Activated T-helper 1 cell treated with anti-CD3 and anti-CD28 coated beads, Interleukin-12 subunit alpha, Interleukin-12 subunit beta, Interleukin-2, Interleukin-4 antibody, amounts not matched to agents 30 ng/mL and 10 ng/mL and 1 ng/mL, durations not matched to agents 14 hours and 24 hours and 36 hours (primary cell): ENCODE measurements at regions not wholly inside any gene's neighbourhood (a gene's known extent, or its start where the extent isn't known, plus 50 kb on each side); places are given as distances from the start of the nearest gene placed in this dataset.

Experiments used
- DNase-seq: peaks from one replicate; pipeline ENCODE4 v3.0.0; 2021; ENCODE audit warnings: low spot score
- H3K27ac Mint-ChIP-seq: one replicate; pipeline ENCODE4 v1.8.0; 2021; ENCODE audit warnings: mild to moderate bottlenecking, mixed read lengths
- H3K27me3 Mint-ChIP-seq: one replicate; pipeline ENCODE4 v1.8.0; 2022; ENCODE audit warnings: mild to moderate bottlenecking, moderate library complexity, mixed read lengths; ENCODE audit not compliant: insufficient read depth
- H3K36me3 Mint-ChIP-seq: one replicate; pipeline ENCODE4 v1.8.0; 2021; ENCODE audit warnings: low read depth, mixed read lengths
- H3K4me1 Mint-ChIP-seq: one replicate; pipeline ENCODE4 v1.8.0; 2021; ENCODE audit warnings: low read depth, mixed read lengths
- H3K4me3 Mint-ChIP-seq: one replicate; pipeline ENCODE4 v1.8.0; 2021; ENCODE audit warnings: mild to moderate bottlenecking, moderate library complexity, mixed read lengths
- H3K9me3 Mint-ChIP-seq: one replicate; pipeline ENCODE4 v1.8.0; 2021; ENCODE audit warnings: mixed read lengths
- intact Hi-C: fragments of 100-400 bp; cut with micrococcal nuclease; formaldehyde crosslinking; loops from one replicate; pipeline ENCODE4 v1.15.1; 2024

DNA sequence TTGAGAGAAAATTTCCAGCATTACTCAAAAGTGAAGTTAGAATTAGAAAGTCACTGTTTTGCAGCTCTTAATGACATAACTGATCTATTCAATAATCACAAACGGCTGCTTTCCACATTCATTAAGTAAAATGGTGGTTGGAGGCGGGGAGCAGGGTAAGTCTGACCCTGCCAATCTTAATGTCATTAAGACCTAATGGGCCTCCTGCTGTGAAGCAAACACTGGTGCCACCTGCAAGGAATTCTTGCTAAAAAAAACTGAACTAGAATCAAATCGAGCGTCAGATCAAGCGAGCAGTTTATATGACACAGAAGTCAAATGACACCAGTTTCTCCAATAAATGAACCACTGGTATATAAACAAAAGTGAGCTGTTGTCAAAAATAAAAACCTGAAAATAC is 351.5 kb downstream of the BRD1 start:
- Mint-ChIP-seq H3K4me3 (no peak overlapping the region), H3K27me3 (no peaks in the 10 kb centered on the region), H3K4me1 (no peaks in the 10 kb centered on the region), H3K36me3 (peaks cover 6% of the 10 kb centered on the region), H3K27ac (no peak overlapping the region), H3K9me3 (peaks cover 8% of the 10 kb centered on the region)
- intact Hi-C loops, result no loop called here
- DNase-seq, result no peak

DNA sequence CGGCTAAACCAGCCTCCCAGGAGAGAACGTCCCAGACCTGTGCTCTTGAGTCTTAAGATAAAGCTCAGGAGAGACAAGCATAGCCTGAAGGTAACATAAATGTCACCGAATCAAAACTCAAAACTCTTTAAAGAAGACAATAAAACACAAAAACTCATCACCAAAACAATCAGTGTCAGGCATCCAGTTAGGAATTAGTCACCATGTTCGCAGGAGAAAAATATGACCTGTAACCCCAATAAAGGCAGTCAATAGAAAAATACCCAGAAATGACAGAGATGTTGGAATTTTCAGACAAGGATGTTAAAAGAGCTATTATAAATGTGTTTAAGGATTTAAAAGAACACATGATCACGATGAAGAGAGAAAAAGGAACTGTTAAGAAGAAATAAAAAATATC is 352.4 kb downstream of the BRD1 start:
- H3K27ac Mint-ChIP-seq, result no peak overlapping the region
- intact Hi-C loops, result no loop called here
- no peaks in the 10 kb centered on the region for H3K27me3 Mint-ChIP-seq

DNA sequence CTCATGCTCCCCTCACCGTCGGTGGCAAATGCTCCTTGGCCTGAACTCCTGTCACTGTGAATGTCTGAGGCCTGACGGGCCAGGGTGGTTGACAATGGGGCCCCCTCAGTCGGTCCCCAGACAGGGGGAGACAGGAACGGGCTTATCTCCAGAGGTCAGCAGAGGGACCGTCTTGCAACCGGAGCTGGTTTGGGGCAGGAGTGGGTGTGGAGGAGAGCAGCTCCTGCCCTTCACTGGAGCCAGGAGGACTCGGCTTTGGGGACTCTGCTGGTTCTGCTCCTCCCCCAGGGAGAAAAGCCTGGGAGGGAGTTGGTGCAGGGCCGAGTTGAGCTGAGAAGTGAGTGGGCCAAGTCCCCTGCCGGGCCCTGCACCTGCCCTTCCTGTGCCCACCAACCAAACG is 354.4 kb downstream of the BRD1 start:
- Mint-ChIP-seq H3K27ac (no peak overlapping the region), H3K27me3 (no peaks in the 10 kb centered on the region), H3K4me1 (no peaks in the 10 kb centered on the region), H3K36me3 (peaks cover 6% of the 10 kb centered on the region), H3K4me3 (no peak overlapping the region), H3K9me3 (peaks cover 8% of the 10 kb centered on the region)
- DNase-seq, result no peak
- intact Hi-C loops, result no loop called here

More for the DNA sequence above, 352.4 kb downstream of the BRD1 start:
- no peak overlapping the region for H3K4me3 Mint-ChIP-seq
- DNase-seq, result no peak
- peaks cover 8% of the 10 kb centered on the region for H3K9me3 Mint-ChIP-seq
- no peaks in the 10 kb centered on the region for H3K4me1 Mint-ChIP-seq
- peaks cover 6% of the 10 kb centered on the region for H3K36me3 Mint-ChIP-seq

DNA sequence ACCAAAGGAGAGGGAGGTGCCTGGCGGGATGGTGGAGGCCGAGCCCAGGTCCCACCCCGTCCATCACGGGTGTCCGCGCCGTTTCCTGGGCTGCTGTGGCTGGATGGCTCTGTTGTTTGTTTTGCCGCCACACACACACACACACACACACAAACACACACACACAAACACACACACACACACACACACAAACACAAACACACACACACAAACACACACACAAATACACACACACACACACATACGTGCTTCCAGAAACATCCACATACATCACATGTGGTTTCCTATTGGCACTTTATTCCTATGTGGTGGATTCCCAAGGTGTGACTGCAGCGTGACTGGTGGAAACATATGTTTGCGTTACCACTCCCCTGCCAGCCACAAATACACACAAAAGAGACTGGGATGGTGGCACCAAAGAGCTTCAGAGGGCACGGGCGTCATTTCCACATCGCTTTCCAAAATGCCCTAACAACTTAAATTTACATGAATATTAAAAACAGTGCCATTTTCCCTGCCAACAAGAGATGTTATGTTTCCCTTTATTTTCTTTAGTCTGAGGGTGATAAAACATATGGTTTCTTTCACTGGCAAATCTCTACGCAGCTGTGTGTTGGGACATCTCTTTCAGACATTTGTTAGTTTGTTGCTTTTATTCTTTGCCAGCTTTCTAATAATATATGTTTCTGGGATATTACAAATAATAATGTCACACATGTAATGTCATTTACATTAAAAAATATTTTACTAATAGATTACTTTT is 356.8 kb downstream of the BRD1 start:
- intact Hi-C loops, result no loop called here
- Mint-ChIP-seq H3K4me3 (no peak overlapping the region), H3K4me1 (no peaks in the 10 kb centered on the region), H3K27ac (no peak overlapping the region), H3K27me3 (no peaks in the 10 kb centered on the region), H3K9me3 (no peaks in the 10 kb centered on the region), H3K36me3 (no peaks in the 10 kb centered on the region)
- no peak for DNase-seq

DNA sequence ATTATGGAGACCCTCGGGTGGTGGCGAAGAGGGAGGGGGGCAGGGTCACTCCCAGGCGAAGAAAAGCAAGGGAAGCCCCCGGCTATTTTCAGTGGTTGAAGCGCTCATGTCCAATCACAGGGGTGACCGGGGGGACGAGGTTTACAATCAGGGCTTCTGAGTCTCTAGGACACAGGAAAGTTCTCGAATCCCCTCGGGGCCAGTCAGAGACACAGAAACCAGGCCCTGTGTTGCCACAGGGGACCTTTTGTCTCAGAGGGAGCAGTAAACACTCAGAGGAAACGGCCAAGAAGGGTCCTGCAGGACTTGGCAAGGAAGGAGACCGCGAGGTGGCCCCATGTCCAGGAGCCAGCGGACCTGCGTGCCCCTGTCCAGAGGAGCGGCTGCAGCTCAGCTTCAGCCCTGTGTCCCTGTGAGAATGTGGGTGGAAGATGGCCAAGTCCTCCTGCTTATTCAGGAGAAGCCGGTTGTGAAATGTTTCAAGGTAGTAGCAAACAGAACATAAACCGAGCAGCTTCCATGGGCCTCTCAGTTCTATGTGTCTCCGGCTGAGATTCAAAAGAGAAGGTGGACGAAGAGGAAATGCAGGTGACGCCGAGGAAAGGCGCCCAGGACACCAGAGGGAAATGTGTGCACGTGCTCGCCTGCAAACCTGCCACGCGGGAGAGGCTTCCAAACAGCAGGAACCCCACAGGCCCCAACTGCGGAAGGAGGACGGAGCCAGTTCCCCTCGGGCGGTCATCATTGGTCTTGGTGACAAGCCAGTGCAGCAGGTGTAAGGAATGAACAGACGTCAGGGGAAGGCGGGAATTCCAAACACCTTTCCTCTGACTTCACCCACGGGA is 357.6 kb downstream of the BRD1 start:
- no peaks in the 10 kb centered on the region for H3K4me1 Mint-ChIP-seq
- intact Hi-C loops, result no loop called here
- no peak for DNase-seq
- no peaks in the 10 kb centered on the region for H3K27me3 Mint-ChIP-seq
- no peaks in the 10 kb centered on the region for H3K36me3 Mint-ChIP-seq
- no peak overlapping the region for H3K27ac Mint-ChIP-seq
- H3K4me3 Mint-ChIP-seq, result no peak overlapping the region
- no peaks in the 10 kb centered on the region for H3K9me3 Mint-ChIP-seq

DNA sequence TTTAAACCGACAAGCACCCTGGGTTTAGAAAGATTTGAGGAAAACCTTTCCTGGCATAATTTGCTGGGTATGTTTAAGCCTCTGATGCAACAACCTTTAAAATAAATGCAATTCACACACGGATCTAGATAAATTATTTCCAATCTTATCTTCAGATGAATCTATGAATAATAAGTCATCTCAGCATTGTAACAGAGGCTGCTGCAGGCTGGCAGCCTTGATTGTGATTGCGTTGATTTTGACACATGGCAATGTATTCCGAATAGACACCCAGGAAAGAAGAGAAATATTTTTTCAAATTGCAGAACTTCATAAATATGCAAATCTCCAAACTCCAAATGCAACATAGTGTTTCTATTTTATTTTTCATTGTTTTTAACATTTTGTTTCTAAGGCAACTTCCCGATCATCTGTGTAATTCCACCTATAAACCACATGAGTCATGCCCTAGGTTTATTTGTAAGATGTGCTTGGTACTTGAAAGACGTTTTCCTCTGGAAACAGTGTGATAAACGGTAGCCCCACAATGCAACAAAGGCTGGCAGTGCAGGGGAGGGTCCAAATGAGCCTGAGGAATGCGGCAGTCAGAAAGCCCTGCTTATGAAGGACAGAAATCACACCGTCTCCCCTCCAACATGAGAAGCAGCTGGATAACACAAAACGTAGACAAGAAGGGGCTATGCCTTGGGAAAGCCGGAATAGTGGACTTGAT is 359.0 kb downstream of the BRD1 start:
- Mint-ChIP-seq H3K27me3 (no peaks in the 10 kb centered on the region), H3K36me3 (no peaks in the 10 kb centered on the region), H3K4me3 (no peak overlapping the region), H3K9me3 (no peaks in the 10 kb centered on the region), H3K27ac (no peak overlapping the region), H3K4me1 (no peaks in the 10 kb centered on the region)
- DNase-seq, result no peak
- intact Hi-C loops, result no loop called here

DNA sequence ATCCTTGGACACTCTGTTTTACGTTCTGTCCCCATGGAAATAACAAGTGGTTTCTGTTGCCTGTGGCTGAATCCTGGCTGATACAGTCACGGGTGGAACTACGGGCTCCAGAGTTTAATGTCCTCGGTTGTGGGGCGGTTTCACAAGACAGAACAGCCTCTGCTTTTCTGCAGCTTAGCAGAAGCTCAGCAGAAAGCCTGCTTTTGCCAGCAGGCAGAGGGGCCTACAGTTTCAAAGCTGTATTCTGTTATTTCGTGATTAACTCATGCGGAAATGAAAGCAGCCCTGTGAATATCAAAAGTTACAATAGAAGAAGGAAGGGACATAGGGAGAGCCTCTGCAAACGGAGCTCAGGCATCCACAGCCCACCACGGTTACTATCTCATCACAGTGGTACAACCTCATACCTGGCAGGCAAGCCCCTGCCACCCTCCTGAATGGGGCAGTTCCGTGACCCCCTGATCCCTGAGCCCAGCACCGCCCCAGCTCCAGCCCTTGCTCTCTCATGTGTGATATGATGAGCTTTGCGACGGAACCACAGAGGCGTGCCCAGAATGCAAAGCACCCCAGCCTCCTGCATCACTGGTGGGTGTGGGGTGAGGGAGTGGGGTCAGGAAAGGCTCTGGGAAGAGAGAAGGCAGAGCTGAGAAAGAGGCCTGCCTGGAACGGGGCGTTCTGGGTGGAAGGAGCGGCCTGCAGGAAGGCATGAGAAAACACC is 360.6 kb downstream of the BRD1 start:
- intact Hi-C loops, result no loop called here
- H3K36me3 Mint-ChIP-seq, result no peaks in the 10 kb centered on the region
- H3K4me1 Mint-ChIP-seq, result no peaks in the 10 kb centered on the region
- no peak overlapping the region for H3K4me3 Mint-ChIP-seq
- H3K27me3 Mint-ChIP-seq, result no peaks in the 10 kb centered on the region
- DNase-seq, result no peak
- no peak overlapping the region for H3K27ac Mint-ChIP-seq
- no peaks in the 10 kb centered on the region for H3K9me3 Mint-ChIP-seq

DNA sequence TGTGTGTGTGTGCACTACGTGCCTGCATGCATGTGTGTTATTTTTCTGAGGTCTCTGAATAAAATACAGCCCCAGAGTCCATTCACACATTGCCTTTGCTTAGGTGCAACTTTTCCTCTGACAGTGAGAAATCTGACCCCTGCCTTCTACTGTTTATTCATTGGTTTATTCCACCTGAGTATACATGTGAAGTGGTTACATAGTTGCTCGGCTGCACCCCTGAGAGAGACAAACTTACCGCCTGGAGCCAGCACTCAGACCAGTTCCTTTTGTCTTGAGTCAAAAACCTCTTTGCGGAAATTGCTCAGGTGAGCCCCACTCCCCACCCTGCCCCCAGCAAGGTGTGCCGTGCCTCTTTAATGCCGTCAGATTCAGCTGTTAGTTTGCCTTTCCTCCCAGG is 363.6 kb downstream of the BRD1 start:
- Mint-ChIP-seq H3K9me3 (no peaks in the 10 kb centered on the region), H3K27me3 (no peaks in the 10 kb centered on the region), H3K4me3 (no peak overlapping the region), H3K27ac (no peak overlapping the region), H3K36me3 (no peaks in the 10 kb centered on the region), H3K4me1 (no peaks in the 10 kb centered on the region)
- intact Hi-C loops, result no loop called here
- no peak for DNase-seq

DNA sequence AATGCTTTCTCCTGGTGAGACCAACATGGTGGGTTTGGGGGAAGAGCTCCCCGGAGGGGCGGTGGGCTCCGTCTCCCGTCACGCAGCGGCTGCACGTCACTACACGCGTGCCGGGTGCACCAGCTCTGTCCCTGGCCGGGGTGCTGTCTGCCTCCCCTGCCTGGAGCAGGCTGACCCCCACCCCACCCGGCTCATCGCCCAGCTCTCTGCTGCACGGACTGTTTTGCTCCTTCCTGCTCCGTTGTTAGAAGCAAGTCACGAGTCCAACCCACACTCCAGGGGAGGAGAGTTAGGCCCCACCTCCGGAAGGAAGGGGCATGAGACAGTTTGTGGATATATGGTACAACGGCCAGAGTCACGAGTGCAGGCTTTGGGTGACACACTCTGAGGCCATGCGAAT is 364.9 kb downstream of the BRD1 start:
- intact Hi-C loops, result no loop called here
- H3K9me3 Mint-ChIP-seq, result no peaks in the 10 kb centered on the region
- no peak for DNase-seq

DNA sequence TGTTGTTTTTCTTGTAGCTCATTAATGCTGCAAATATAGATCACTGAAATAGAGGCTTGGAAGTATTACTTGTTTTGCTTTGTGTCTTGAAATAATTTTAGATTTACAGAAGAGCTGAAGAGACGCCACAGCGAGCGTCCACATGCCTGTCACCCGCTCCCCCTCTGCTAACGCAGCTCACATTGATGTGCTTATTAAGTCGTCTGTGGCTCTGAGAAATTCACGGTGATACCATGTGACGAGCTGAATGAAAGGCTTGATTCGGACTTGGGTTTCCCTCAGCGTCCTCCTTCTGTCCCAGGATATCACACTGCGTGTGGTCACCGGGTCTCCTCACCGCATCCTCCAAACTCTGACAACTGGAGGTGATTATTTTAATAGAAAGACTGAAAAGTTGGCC is 365.4 kb downstream of the BRD1 start:
- Mint-ChIP-seq H3K36me3 (no peaks in the 10 kb centered on the region), H3K4me1 (no peaks in the 10 kb centered on the region), H3K4me3 (no peak overlapping the region), H3K27ac (no peak overlapping the region), H3K27me3 (no peaks in the 10 kb centered on the region), H3K9me3 (no peaks in the 10 kb centered on the region)
- DNase-seq, result no peak
- intact Hi-C loops, result no loop called here

More for the DNA sequence above, 364.9 kb downstream of the BRD1 start:
- H3K27me3 Mint-ChIP-seq, result no peaks in the 10 kb centered on the region
- no peak overlapping the region for H3K4me3 Mint-ChIP-seq
- H3K36me3 Mint-ChIP-seq, result no peaks in the 10 kb centered on the region
- H3K4me1 Mint-ChIP-seq, result no peaks in the 10 kb centered on the region
- no peak overlapping the region for H3K27ac Mint-ChIP-seq

DNA sequence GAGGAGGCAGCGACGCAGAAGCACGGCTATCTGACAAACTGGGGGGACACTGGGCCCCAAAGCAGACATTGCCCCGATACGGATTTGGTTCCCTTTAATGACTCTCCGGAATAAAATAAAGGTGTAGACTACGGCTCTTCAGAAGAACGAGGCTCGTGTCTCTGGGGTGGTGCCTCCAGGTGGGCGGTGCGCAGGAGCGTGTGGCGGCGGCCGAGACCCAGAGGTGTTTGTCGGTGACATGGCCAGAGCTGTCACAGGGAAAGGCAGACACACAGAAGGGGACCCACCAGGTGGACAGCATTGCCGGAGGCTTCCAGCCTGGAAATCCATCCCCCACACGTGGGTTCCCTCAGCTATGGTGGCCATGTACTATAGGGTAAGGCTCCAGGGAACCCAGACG is 366.0 kb downstream of the BRD1 start:
- Mint-ChIP-seq H3K4me3 (no peak overlapping the region), H3K27ac (no peak overlapping the region), H3K9me3 (no peaks in the 10 kb centered on the region), H3K27me3 (no peaks in the 10 kb centered on the region), H3K4me1 (no peaks in the 10 kb centered on the region), H3K36me3 (no peaks in the 10 kb centered on the region)
- no peak for DNase-seq
- intact Hi-C loops, result no loop called here

DNA sequence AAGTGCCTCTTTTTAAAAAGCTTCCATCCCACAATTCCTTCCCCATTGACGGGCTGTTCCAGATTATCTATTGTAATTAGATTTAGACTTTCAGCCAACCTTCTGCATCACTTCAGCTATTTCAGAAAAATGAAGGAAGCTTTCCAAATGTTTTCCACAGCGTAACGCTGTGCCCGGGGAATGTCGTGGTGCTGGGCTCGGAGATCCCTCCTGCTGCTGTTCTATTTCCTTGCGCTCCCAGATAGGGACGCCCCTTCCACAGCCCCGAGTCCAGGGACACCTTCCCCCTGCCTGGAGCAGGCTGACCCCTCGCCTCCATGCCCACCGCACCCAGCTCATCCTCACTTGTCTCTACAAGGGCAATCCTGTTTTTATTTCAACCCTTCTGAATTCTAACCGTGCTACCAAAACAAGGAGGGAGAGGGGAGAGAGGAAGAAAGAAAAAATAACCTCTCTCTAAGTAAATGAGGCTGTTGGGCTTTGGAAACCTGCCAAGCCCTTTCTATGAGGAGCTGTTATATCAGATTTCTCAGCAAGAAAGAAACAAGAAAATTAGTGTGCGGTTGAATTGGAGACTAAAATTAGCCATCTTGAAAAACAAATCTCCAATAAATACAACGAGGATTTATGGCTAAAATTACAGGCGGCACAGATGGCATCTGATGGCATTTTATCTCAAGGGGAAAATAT is 366.9 kb downstream of the BRD1 start:
- DNase-seq, result no peak
- Mint-ChIP-seq H3K27ac (no peak overlapping the region), H3K4me1 (no peaks in the 10 kb centered on the region), H3K9me3 (no peaks in the 10 kb centered on the region), H3K27me3 (no peaks in the 10 kb centered on the region), H3K4me3 (no peak overlapping the region), H3K36me3 (no peaks in the 10 kb centered on the region)
- intact Hi-C loops, result no loop called here
